ENCODE measurements at regions not wholly inside any gene's neighbourhood (a gene's known extent, or its start where the extent isn't known, plus 50 kb on each side); places are given as distances from the start of the nearest gene placed in this dataset.

GRCh38 chr4:11628093-11628725 lies 199.5 kb upstream of the HS3ST1 start:
- DNase-seq (ENCODE audit: low spot score) = no peak

GRCh38 chr4:11626066-11626465 lies 197.4 kb upstream of the HS3ST1 start:
- DNase-seq (ENCODE audit: low spot score) = no peak

- DNase-seq (ENCODE audit: low spot score) = no peak
Observed at GRCh38 chr4:11625211-11625610, 196.5 kb upstream of the HS3ST1 start.

- no peak for DNase-seq (ENCODE audit: low spot score)
Observed at GRCh38 chr4:11624370-11624769, 195.7 kb upstream of the HS3ST1 start.

GRCh38 chr4:11623726-11624037 lies 195.0 kb upstream of the HS3ST1 start:
- no peak for DNase-seq (ENCODE audit: low spot score)

GRCh38 chr4:11622961-11623725 lies 194.4 kb upstream of the HS3ST1 start:
- no peak for DNase-seq (ENCODE audit: low spot score)

- DNase-seq (ENCODE audit: low spot score) = no peak
Observed at GRCh38 chr4:11620861-11621260, 192.2 kb upstream of the HS3ST1 start.

GRCh38 chr4:11618666-11619282 lies 190.1 kb upstream of the HS3ST1 start:
- DNase-seq (ENCODE audit: low spot score) = no peak

- no peak for DNase-seq (ENCODE audit: low spot score)
Observed at GRCh38 chr4:11616856-11617255, 188.2 kb upstream of the HS3ST1 start.

GRCh38 chr4:11615601-11616000 lies 186.9 kb upstream of the HS3ST1 start:
- no peak for DNase-seq (ENCODE audit: low spot score)

GRCh38 chr4:11614426-11614825 lies 185.7 kb upstream of the HS3ST1 start:
- DNase-seq (ENCODE audit: low spot score) = no peak

- DNase-seq (ENCODE audit: low spot score) = no peak
Observed at GRCh38 chr4:11611868-11612267, 183.2 kb upstream of the HS3ST1 start.

GRCh38 chr4:11609751-11610150 lies 181.1 kb upstream of the HS3ST1 start:
- DNase-seq (ENCODE audit: low spot score) = no peak

- DNase-seq (ENCODE audit: low spot score) = no peak
Observed at GRCh38 chr4:11608992-11609391, 180.3 kb upstream of the HS3ST1 start.

GRCh38 chr4:11606078-11606477 lies 177.4 kb upstream of the HS3ST1 start:
- no peak for DNase-seq (ENCODE audit: low spot score)

- DNase-seq (ENCODE audit: low spot score) = no peak
Observed at GRCh38 chr4:11605597-11605996, 176.9 kb upstream of the HS3ST1 start.

GRCh38 chr4:11604821-11605220 lies 176.1 kb upstream of the HS3ST1 start:
- no peak for DNase-seq (ENCODE audit: low spot score)

GRCh38 chr4:11603591-11604194 lies 175.0 kb upstream of the HS3ST1 start:
- DNase-seq (ENCODE audit: low spot score) = no peak

- no peak for DNase-seq (ENCODE audit: low spot score)
Observed at GRCh38 chr4:11602606-11603340, 174.1 kb upstream of the HS3ST1 start.

GRCh38 chr4:11599064-11599463 lies 170.4 kb upstream of the HS3ST1 start:
- no peak for DNase-seq (ENCODE audit: low spot score)

- DNase-seq (ENCODE audit: low spot score) = no peak
Observed at GRCh38 chr4:11598591-11598990, 169.9 kb upstream of the HS3ST1 start.

- no peak for DNase-seq (ENCODE audit: low spot score)
Observed at GRCh38 chr4:11597506-11597905, 168.8 kb upstream of the HS3ST1 start.
